Endothelial cell of umbilical vein (primary cell): ENCODE measurements at regions not wholly inside any gene's neighbourhood (a gene's known extent, or its start where the extent isn't known, plus 50 kb on each side); places are given as distances from the start of the nearest gene placed in this dataset.

Source experiments
- BruUV-seq: library from RNA; stranded (reverse); fragments of 400-500 nt; replicated peaks from 2 replicates; lab custom pipeline; 2021; lab: Mats Ljungman, UMichigan
- CTCF ChIA-PET: fragments of 300-600, 350-600 bp; sonication (Branson Sonifier 250); formaldehyde crosslinking; loops from one replicate; lab custom pipeline; 2021; ENCODE audit warnings: antibody characterized with exemption, inconsistent platforms; lab: Charles Lee
- POLR2A ChIA-PET: fragments of 300-600, 350-600 bp; sonication (Branson Sonifier 250); formaldehyde crosslinking; loops from one replicate; lab custom pipeline; 2021; ENCODE audit warnings: antibody characterized with exemption, inconsistent platforms; lab: Charles Lee
- DNase-seq: peaks from one replicate; pipeline ENCODE4 v3.0.0-alpha.2; 2011; ENCODE audit warnings: low read depth, low spot score
- FAIRE-seq: peaks from 2 replicates; lab custom pipeline; 2011; peaks lifted over from hg19 to GRCh38; lab: Jason Lieb, UNC
- H2AFZ ChIP-seq: 2 replicates; pipeline ENCODE4 v1.6.0; 2012; ENCODE audit warnings: low read depth, low read length, control low read depth, inconsistent platforms
- H3K27ac ChIP-seq: 2 replicates; pipeline ENCODE4 v1.5.1; 2011; ENCODE audit warnings: low read depth, mild to moderate bottlenecking, control low read depth, low read length, moderate library complexity; ENCODE audit not compliant: insufficient read depth
- H3K27me3 ChIP-seq, 2 experiments: 2 replicates each; pipeline versions ENCODE4 v1.6.0 to v1.6.1; 2011; ENCODE audit warnings: low read length in 2 of 2, mixed read lengths in 1 of 2; ENCODE audit not compliant: control insufficient read depth in 2 of 2, insufficient read depth in 2 of 2
- H3K36me3 ChIP-seq, 2 experiments: 2 replicates in 1 of 2; 3 replicates in 1 of 2; pipeline ENCODE4 v1.5.1; 2011; ENCODE audit warnings: low read length in 2 of 2, mild to moderate bottlenecking in 1 of 2, moderate library complexity in 1 of 2; ENCODE audit not compliant: control insufficient read depth in 2 of 2, insufficient read depth in 2 of 2; ENCODE audit errors: extremely low read depth in 1 of 2
- H3K4me1 ChIP-seq: 3 replicates; pipeline ENCODE4 v1.5.1; 2011; ENCODE audit warnings: mild to moderate bottlenecking, low read length; ENCODE audit not compliant: control insufficient read depth, insufficient read depth; ENCODE audit errors: extremely low read depth
- H3K4me2 ChIP-seq: 2 replicates; pipeline ENCODE4 v1.6.1; 2011; ENCODE audit warnings: low read length, control low read depth, mixed read lengths; ENCODE audit not compliant: insufficient read depth
- H3K4me3 ChIP-seq, 3 experiments: fragments of 200-600 bp in 1 of 3; sonication (generic), shearing (Covaris generic) in 1 of 3; replicated peaks in 1 of 3; 2 replicates each; pipeline ENCODE4 v1.5.1; 2011 to 2016; ENCODE audit warnings: control low read depth in 3 of 3, low read length in 3 of 3, mild to moderate bottlenecking in 2 of 3, inconsistent platforms in 1 of 3, low read depth in 1 of 3, moderate library complexity in 1 of 3; ENCODE audit not compliant: insufficient read depth in 1 of 3
- H3K79me2 ChIP-seq: 2 replicates; pipeline ENCODE4 v1.6.0; 2012; ENCODE audit warnings: low read length, inconsistent platforms; ENCODE audit not compliant: control insufficient read depth, insufficient read depth
- H3K9ac ChIP-seq: replicated peaks from 2 replicates; pipeline ENCODE3; 2011; ENCODE audit warnings: low read length, control low read depth; ENCODE audit not compliant: insufficient read depth; ENCODE audit errors: extremely low read depth
- H3K9me1 ChIP-seq: replicated peaks from 3 replicates; pipeline ENCODE4 v1.6.0; 2011; ENCODE audit warnings: mild to moderate bottlenecking, low read length; ENCODE audit not compliant: control insufficient read depth, insufficient read depth; ENCODE audit errors: extremely low read depth
- H3K9me3 ChIP-seq: replicated peaks from 2 replicates; pipeline ENCODE4 v1.5.1; 2012; ENCODE audit warnings: low read length, inconsistent platforms; ENCODE audit not compliant: control insufficient read depth, insufficient read depth
- H4K20me1 ChIP-seq: replicated peaks from 2 replicates; pipeline ENCODE3; 2011; ENCODE audit warnings: mild to moderate bottlenecking, low read length; ENCODE audit not compliant: control insufficient read depth, insufficient read depth; ENCODE audit errors: extremely low read depth
- EZH2 ChIP-seq: IDR thresholded peaks from 2 replicates; pipeline ENCODE4 v1.6.1; 2012; ENCODE audit warnings: borderline replicate concordance, low read depth, mild to moderate bottlenecking, moderate library complexity, low read length, inconsistent platforms; ENCODE audit not compliant: severe bottlenecking
- FOS ChIP-seq: IDR thresholded peaks from 2 replicates; pipeline ENCODE4 v1.6.1; 2011; ENCODE audit warnings: mild to moderate bottlenecking, low read length, moderate library complexity, borderline replicate concordance; ENCODE audit not compliant: insufficient read depth
- GATA2 ChIP-seq: IDR thresholded peaks from 2 replicates; pipeline ENCODE4 v1.7.0; 2011; ENCODE audit warnings: low read depth, mild to moderate bottlenecking, moderate library complexity, mixed read lengths, low read length; ENCODE audit not compliant: insufficient read length, insufficient read depth
- JUN ChIP-seq: IDR thresholded peaks from 2 replicates; pipeline ENCODE4 v1.6.1; 2011; ENCODE audit warnings: borderline replicate concordance, low read depth; ENCODE audit not compliant: insufficient read length, insufficient read depth
- MYC ChIP-seq: IDR thresholded peaks from one replicate; pipeline ENCODE4 v1.6.1; 2011; ENCODE audit warnings: mild to moderate bottlenecking, low read depth, low read length
- dilution Hi-C: fragments of 300-500 bp; cut with MboI; formaldehyde crosslinking; loops from one replicate; pipeline ENCODE4 v1.15.0; 2019; ENCODE audit warnings: low sequenced_read_pairs; ENCODE audit not compliant: extremely low pct_ligation_motif_present
- intact Hi-C: fragments of 100-400 bp; cut with micrococcal nuclease; formaldehyde crosslinking; loops from one replicate; pipeline ENCODE4 v1.10.0; 2022
- TF ChIP-seq, protein P1 (sequence below): IDR thresholded peaks from 2 replicates; pipeline ENCODE4 v1.6.1; 2011; ENCODE audit not compliant: insufficient read depth, insufficient read length
- TF ChIP-seq, protein P2 (sequence below), 2 donors: IDR thresholded peaks; 1 replicate in 1 of 2; 2 replicates in 1 of 2; pipeline ENCODE4 v1.5.1; 2011; ENCODE audit warnings: low read length in 2 of 2, mild to moderate bottlenecking in 2 of 2, moderate library complexity in 2 of 2, control low read depth in 1 of 2, inconsistent platforms in 1 of 2, low read depth in 1 of 2; ENCODE audit not compliant: insufficient read depth in 1 of 2; ENCODE audit errors: extremely low read depth in 1 of 2

DNA sequence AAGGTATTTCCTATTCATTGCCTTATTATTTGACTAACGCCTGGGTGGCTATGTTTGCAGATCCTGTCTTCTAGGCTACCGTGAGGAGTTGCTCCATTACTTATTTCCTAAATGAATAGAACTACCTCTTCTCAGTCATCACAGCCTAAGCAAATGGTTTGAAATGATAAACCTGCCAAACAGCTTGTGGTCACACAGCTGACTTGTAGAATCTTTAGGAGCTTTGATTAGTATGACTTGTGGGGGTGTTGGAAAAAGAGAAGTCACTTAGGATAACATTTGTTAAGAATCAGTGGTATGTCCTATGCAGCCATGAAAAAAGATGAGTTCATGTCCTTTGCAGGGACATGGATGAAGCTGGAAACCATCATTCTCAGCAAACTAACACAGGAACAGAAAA, 169.3 kb downstream of the PPARGC1A start:
- no peak for FAIRE-seq
- POLR2A ChIA-PET, result interaction anchor here (0.6 kb wide), 1 partner anchor 27 kb away, joined by 3 read pairs; no protein-coding TSS in a partner anchor
- CTCF ChIA-PET, result no interaction called here

GRCh38 chr4:23718435-23718834, 171.4 kb downstream of the PPARGC1A start:
- TF ChIP-seq MYC, result no peak
- TF ChIP-seq FOS, result no peak
- no peak for TF ChIP-seq GATA2
- TF ChIP-seq EZH2, result no peak
- TF ChIP-seq, protein P1, sequence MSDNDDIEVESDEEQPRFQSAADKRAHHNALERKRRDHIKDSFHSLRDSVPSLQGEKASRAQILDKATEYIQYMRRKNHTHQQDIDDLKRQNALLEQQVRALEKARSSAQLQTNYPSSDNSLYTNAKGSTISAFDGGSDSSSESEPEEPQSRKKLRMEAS, result no peak
- TF ChIP-seq JUN, result no peak
- TF ChIP-seq, protein P2, sequence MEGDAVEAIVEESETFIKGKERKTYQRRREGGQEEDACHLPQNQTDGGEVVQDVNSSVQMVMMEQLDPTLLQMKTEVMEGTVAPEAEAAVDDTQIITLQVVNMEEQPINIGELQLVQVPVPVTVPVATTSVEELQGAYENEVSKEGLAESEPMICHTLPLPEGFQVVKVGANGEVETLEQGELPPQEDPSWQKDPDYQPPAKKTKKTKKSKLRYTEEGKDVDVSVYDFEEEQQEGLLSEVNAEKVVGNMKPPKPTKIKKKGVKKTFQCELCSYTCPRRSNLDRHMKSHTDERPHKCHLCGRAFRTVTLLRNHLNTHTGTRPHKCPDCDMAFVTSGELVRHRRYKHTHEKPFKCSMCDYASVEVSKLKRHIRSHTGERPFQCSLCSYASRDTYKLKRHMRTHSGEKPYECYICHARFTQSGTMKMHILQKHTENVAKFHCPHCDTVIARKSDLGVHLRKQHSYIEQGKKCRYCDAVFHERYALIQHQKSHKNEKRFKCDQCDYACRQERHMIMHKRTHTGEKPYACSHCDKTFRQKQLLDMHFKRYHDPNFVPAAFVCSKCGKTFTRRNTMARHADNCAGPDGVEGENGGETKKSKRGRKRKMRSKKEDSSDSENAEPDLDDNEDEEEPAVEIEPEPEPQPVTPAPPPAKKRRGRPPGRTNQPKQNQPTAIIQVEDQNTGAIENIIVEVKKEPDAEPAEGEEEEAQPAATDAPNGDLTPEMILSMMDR (IDR thresholded peaks at IDR 0.05; ENCODE audit: extremely low read depth in 1 of 2, insufficient read depth in 1 of 2, low read depth in 1 of 2, low read length in 2 of 2), result no peak
- intact Hi-C loops, result no loop called here
- ChIA-PET CTCF (no interaction called here), POLR2A (no interaction called here)
- H3K4me2 ChIP-seq, result no peak overlapping the region
- H4K20me1 ChIP-seq, result no peaks in the 10 kb centered on the region
- no peaks in the 10 kb centered on the region for H3K27me3 ChIP-seq
- FAIRE-seq (no peak), DNase-seq (no peak)
- no peak overlapping the region for H3K9ac ChIP-seq
- no TSS peak for BruUV-seq
- H3K4me3 ChIP-seq, result no peak overlapping the region
- no peak overlapping the region for H3K27ac ChIP-seq
- H3K36me3 ChIP-seq, result no peaks in the 10 kb centered on the region
- dilution Hi-C loops, result no loop called here
- peaks cover 2% of the 10 kb centered on the region for H3K9me3 ChIP-seq
- no peaks in the 10 kb centered on the region for H3K4me1 ChIP-seq
- H3K79me2 ChIP-seq, result no peaks in the 10 kb centered on the region
- H2AFZ ChIP-seq, result no peak overlapping the region
- H3K9me1 ChIP-seq, result no peaks in the 10 kb centered on the region

More for the DNA sequence above, 169.3 kb downstream of the PPARGC1A start:
- Histone ChIP-seq H3K4me1 (no peaks in the 10 kb centered on the region), H3K9ac (no peak overlapping the region), H3K4me3 (no peak overlapping the region), H4K20me1 (no peaks in the 10 kb centered on the region), H3K79me2 (no peaks in the 10 kb centered on the region), H3K4me2 (no peak overlapping the region), H3K36me3 (no peaks in the 10 kb centered on the region), H3K9me3 (peaks cover 2% of the 10 kb centered on the region), H2AFZ (no peak overlapping the region), H3K9me1 (no peaks in the 10 kb centered on the region), H3K27me3 (no peaks in the 10 kb centered on the region), H3K27ac (no peak overlapping the region)
- intact Hi-C loops (no loop called here), dilution Hi-C loops (no loop called here)
- TF ChIP-seq FOS, result no peak
- TF ChIP-seq, protein P1, result no peak
- no peak for TF ChIP-seq MYC
- TF ChIP-seq, protein P2 (IDR thresholded peaks at IDR 0.05; ENCODE audit: extremely low read depth in 1 of 2, insufficient read depth in 1 of 2, low read depth in 1 of 2, low read length in 2 of 2), result no peak
- no peak for TF ChIP-seq EZH2
- no TSS peak for BruUV-seq
- no peak for DNase-seq
